ENCODE measurements at regions not wholly inside any gene's neighbourhood (a gene's known extent, or its start where the extent isn't known, plus 50 kb on each side); places are given as distances from the start of the nearest gene placed in this dataset. TPM values are rescaled to one million over a fixed set of nuclear protein-coding genes. Genes with fewer than 3 reads are reported as not detected.
"Not testable (repeated sequence)": the region's sequence is repeated elsewhere in the genome, so short reads cannot be mapped to it uniquely, and the experiment has no call there.

GRCh38 chr3:78507196-78507984 is 1260.4 kb downstream of the ROBO1 start:
- DNase-seq (ENCODE audit: low spot score): no peak

- no peak for DNase-seq (ENCODE audit: low spot score)
Measured at GRCh38 chr3:78511840-78512239, 1256.0 kb downstream of the ROBO1 start.

- DNase-seq (ENCODE audit: low spot score): not testable (repeated sequence)
Measured at GRCh38 chr3:78512786-78513185, 1255.0 kb downstream of the ROBO1 start.

- DNase-seq (ENCODE audit: low spot score): no peak
Measured at GRCh38 chr3:78516437-78516836, 1251.4 kb downstream of the ROBO1 start.

- DNase-seq (ENCODE audit: low spot score): no peak
Measured at GRCh38 chr3:78516937-78517336, 1250.9 kb downstream of the ROBO1 start.

GRCh38 chr3:78517965-78518364 is 1249.8 kb downstream of the ROBO1 start:
- DNase-seq (ENCODE audit: low spot score): no peak

- no peak for DNase-seq (ENCODE audit: low spot score)
Measured at GRCh38 chr3:78519281-78519680, 1248.5 kb downstream of the ROBO1 start.

- no peak for DNase-seq (ENCODE audit: low spot score)
Measured at GRCh38 chr3:78529601-78530000, 1238.2 kb downstream of the ROBO1 start.

GRCh38 chr3:78540485-78540884 is 1227.3 kb downstream of the ROBO1 start:
- DNase-seq (ENCODE audit: low spot score): no peak

GRCh38 chr3:78545827-78546226 is 1222.0 kb downstream of the ROBO1 start:
- no peak for DNase-seq (ENCODE audit: low spot score)

Small RNA genes in the stretch of these regions (small RNA-seq; reads per million reads assigned to genes)
- gene RN7SKP61: 1.0 reads per million, percentile 35 among the genes with 10 or more reads in this experiment
- 0.86 reads per million, percentile 25 among the genes with 10 or more reads in this experiment for gene RN7SL647P
- gene RNU6-217P: not detected

All from HT-29 (cell line).